SU-DHL-6 (cell line): ENCODE measurements at regions not wholly inside any gene's neighbourhood (a gene's known extent, or its start where the extent isn't known, plus 50 kb on each side); places are given as distances from the start of the nearest gene placed in this dataset.

Experiments
- H2AFZ ChIP-seq: fragments of 200-600 bp; sonication (generic); 2 replicates; pipeline ENCODE4 v1.6.1; 2014; ENCODE audit warnings: low read depth, mild to moderate bottlenecking, moderate library complexity, mixed read lengths, antibody characterized with exemption, low read length; ENCODE audit not compliant: severe bottlenecking
- H3F3A ChIP-seq: fragments of 200-600 bp; shearing (Covaris generic); 2 replicates; pipeline ENCODE4 v1.6.0; 2016; ENCODE audit warnings: antibody characterized with exemption, mild to moderate bottlenecking; ENCODE audit not compliant: insufficient read depth
- H3K27ac ChIP-seq: fragments of 200-600 bp; sonication (generic); 2 replicates; pipeline ENCODE4 v1.5.1; 2016; ENCODE audit warnings: low read depth, mild to moderate bottlenecking, low read length, moderate library complexity, mixed read lengths
- H3K27me3 ChIP-seq: fragments of 200-600 bp; sonication (generic), shearing (Covaris generic); 2 replicates; pipeline ENCODE4 v1.6.0; 2014; ENCODE audit warnings: mild to moderate bottlenecking, low read length
- H3K36me3 ChIP-seq: fragments of 200-600 bp; sonication (generic); 2 replicates; pipeline ENCODE4 v1.6.1; 2014; ENCODE audit warnings: mild to moderate bottlenecking, low read length, mixed read lengths
- H3K4me2 ChIP-seq: fragments of 300-600, 200-600 bp; shearing (Covaris generic), sonication (generic); 2 replicates; pipeline ENCODE4 v1.6.0; 2014; ENCODE audit warnings: low read length, low read depth, mild to moderate bottlenecking; ENCODE audit not compliant: poor library complexity, severe bottlenecking
- H3K4me3 ChIP-seq: fragments of 200-600 bp; sonication (generic); 2 replicates; pipeline ENCODE4 v1.5.1; 2014; ENCODE audit warnings: antibody characterized with exemption, low read length, mild to moderate bottlenecking, mixed read lengths; ENCODE audit not compliant: insufficient read depth, poor library complexity, severe bottlenecking
- H3K79me2 ChIP-seq: fragments of 200-600 bp; sonication (generic); 2 replicates; pipeline ENCODE4 v1.6.1; 2014; ENCODE audit warnings: mild to moderate bottlenecking, low read length, moderate library complexity; ENCODE audit not compliant: insufficient read depth
- H3K9ac ChIP-seq: fragments of 200-600 bp; sonication (generic); 2 replicates; pipeline ENCODE4 v1.7.0; 2014; ENCODE audit warnings: mild to moderate bottlenecking, low read length
- H3K9me2 ChIP-seq: fragments of 200-600 bp; sonication (generic); replicated peaks from 2 replicates; pipeline ENCODE4 v1.6.1; 2014; ENCODE audit warnings: low read length; ENCODE audit not compliant: insufficient read depth
- H3K9me3 ChIP-seq: fragments of 200-600 bp; sonication (generic); 2 replicates; pipeline ENCODE4 v1.6.1; 2014; ENCODE audit warnings: low read length, mixed read lengths; ENCODE audit not compliant: insufficient read depth
- H4K20me1 ChIP-seq: fragments of 200-600 bp; sonication (generic); 2 replicates; pipeline ENCODE4 v1.6.1; 2014; ENCODE audit warnings: low read depth, mild to moderate bottlenecking, antibody characterized with exemption, low read length, moderate library complexity, mixed read lengths
- CTCF ChIP-seq: fragments of 200-600 bp; sonication (generic); IDR thresholded peaks from one replicate; pipeline ENCODE4 v1.5.1; 2017; ENCODE audit warnings: antibody characterized with exemption, mild to moderate bottlenecking, low read length, moderate library complexity; ENCODE audit not compliant: insufficient read depth, poor library complexity, severe bottlenecking
- EZH2phosphoT487 ChIP-seq: fragments of 200-600 bp; sonication (generic), shearing (Covaris generic); conservative IDR thresholded peaks from 2 replicates; pipeline ENCODE4 v1.6.1; 2018; ENCODE audit warnings: mild to moderate bottlenecking, antibody characterized with exemption, low read length, moderate library complexity, mixed read lengths

GRCh38 chr11:81840380-81840779 lies 893.3 kb downstream of the FAM181B start:
- H3K36me3 ChIP-seq = no peaks in the 10 kb centered on the region
- H3K27me3 ChIP-seq = no peaks in the 10 kb centered on the region
- no peaks in the 10 kb centered on the region for H4K20me1 ChIP-seq
- no peak overlapping the region for H3K4me3 ChIP-seq
- no peak overlapping the region for H3K4me2 ChIP-seq
- no peak overlapping the region for H3K27ac ChIP-seq
- no peak overlapping the region for H3K9ac ChIP-seq
- no peaks in the 10 kb centered on the region for H3K79me2 ChIP-seq
- H3F3A ChIP-seq = no peaks in the 10 kb centered on the region
- no peaks in the 10 kb centered on the region; the same call in 1 of the 2 replicates for H3K9me3 ChIP-seq
- H3K9me2 ChIP-seq = no peaks in the 10 kb centered on the region
- TF ChIP-seq CTCF = no peak
- no peak for TF ChIP-seq EZH2phosphoT487
- no peak overlapping the region for H2AFZ ChIP-seq

- Histone ChIP-seq H2AFZ (no peak overlapping the region), H3K27ac (no peak overlapping the region), H3K4me2 (no peak overlapping the region), H3K36me3 (no peaks in the 10 kb centered on the region), H3K27me3 (no peaks in the 10 kb centered on the region), H3F3A (no peaks in the 10 kb centered on the region), H3K79me2 (no peaks in the 10 kb centered on the region), H3K9me3 (no peaks in the 10 kb centered on the region; the same call in 1 of the 2 replicates), H4K20me1 (no peaks in the 10 kb centered on the region), H3K4me3 (no peak overlapping the region), H3K9ac (no peak overlapping the region), H3K9me2 (no peaks in the 10 kb centered on the region)
- TF ChIP-seq EZH2phosphoT487 (no peak), CTCF (no peak)
Observed at GRCh38 chr11:81839976-81840375, 893.7 kb downstream of the FAM181B start.

- no peaks in the 10 kb centered on the region for H4K20me1 ChIP-seq
- no peak overlapping the region for H3K4me3 ChIP-seq
- no peaks in the 10 kb centered on the region for H3K27me3 ChIP-seq
Observed at GRCh38 chr11:81839016-81839415, 894.6 kb downstream of the FAM181B start.

More at GRCh38 chr11:81839016-81839415, 894.6 kb downstream of the FAM181B start:
- no peak overlapping the region for H3K27ac ChIP-seq
- H3K9me3 ChIP-seq = no peaks in the 10 kb centered on the region; the same call in 1 of the 2 replicates
- H3K79me2 ChIP-seq = no peaks in the 10 kb centered on the region
- no peak for TF ChIP-seq EZH2phosphoT487
- no peak for TF ChIP-seq CTCF
- no peak overlapping the region for H2AFZ ChIP-seq
- H3K9me2 ChIP-seq = no peaks in the 10 kb centered on the region
- H3K36me3 ChIP-seq = no peaks in the 10 kb centered on the region
- H3K9ac ChIP-seq = no peak overlapping the region
- H3F3A ChIP-seq = no peaks in the 10 kb centered on the region
- no peak overlapping the region for H3K4me2 ChIP-seq
